ENCODE measurements at regions not wholly inside any gene's neighbourhood (a gene's known extent, or its start where the extent isn't known, plus 50 kb on each side); places are given as distances from the start of the nearest gene placed in this dataset.
"Not testable (repeated sequence)": the region's sequence is repeated elsewhere in the genome, so short reads cannot be mapped to it uniquely, and the experiment has no call there.

DNA sequence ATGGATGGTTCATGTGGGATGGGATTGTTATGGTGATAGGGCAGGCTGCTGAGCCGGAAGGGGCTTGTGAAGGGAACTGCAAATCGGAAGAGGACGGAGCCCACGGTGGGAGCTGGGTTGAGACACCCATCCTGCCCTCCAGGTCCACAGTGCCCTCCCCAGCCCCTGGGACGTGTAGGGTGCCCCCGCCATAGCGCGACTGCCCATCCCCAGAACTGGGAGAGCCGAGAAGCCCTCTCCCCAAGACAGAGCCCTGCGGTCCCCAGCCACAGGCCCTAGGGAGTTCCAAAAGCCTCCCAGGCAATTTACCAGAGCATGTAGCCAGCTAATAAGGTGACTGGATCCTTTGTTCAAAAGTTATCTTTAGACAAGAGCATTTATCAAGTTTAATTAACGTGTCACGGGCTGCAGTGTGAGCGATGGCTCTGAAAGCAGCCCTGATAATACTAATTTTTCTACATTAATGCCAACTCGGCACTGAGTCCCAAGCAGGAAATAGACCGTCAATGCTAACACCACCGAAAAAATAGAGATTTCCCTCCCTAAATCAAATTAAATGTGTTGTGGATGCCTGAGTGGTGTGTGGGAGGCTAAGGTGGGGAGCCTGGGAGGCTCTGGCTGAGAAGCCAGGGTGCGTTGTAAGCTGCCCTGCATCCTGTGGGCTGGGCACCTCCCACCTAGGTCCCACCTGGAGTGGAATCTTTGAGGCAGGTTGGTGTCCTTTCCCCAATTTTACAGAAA, 76.8 kb upstream of the RTL6 start:
- no peak for DNase-seq

DNA sequence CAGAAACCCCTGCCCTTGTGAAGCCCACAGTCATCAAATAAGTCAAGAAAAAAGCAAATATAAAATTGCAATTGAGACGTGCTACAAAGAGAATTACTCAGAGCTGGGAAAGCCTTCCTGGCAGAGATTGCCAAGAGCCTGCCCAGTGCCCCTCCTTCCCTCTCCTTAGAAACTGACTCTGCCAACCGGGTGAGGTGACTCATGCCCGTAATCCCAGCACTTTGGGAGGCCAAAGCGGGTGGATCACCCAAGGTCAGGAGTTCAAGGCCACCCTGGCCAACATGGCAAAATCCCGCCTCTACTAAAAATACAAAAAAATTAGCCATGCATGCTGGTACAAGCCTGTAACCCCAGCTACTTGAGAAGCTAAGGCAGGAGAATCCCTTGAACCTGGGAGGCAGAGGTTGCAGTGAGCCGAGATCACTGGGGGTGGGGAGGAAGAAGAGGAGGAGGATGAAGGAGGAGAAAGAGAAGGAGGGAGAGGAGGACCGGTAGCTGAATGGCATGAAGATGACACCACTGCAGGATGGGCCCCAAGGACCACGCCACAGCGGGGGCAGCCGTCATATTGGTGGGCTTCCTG, 76.1 kb upstream of the RTL6 start:
- no peak for DNase-seq

DNA sequence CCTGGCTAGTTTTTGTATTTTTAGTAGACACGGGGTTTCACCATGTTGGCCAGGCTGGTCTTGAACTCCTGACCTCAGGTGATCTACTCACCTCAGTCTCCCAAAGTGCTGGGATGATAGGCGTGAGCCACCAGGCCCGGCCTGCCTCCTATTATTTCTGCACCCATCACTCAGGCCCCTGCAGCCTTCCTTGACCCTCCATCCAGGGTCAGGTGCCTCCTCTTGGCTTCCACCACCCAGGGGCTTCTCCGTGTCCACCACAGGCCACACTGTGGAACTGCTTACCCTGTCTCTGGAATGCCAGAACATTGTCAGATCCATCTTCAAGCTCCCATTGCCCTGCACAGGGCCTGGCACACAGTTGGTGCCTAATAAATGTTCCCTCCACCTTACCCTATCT, 75.4 kb upstream of the RTL6 start:
- DNase-seq: no peak

DNA sequence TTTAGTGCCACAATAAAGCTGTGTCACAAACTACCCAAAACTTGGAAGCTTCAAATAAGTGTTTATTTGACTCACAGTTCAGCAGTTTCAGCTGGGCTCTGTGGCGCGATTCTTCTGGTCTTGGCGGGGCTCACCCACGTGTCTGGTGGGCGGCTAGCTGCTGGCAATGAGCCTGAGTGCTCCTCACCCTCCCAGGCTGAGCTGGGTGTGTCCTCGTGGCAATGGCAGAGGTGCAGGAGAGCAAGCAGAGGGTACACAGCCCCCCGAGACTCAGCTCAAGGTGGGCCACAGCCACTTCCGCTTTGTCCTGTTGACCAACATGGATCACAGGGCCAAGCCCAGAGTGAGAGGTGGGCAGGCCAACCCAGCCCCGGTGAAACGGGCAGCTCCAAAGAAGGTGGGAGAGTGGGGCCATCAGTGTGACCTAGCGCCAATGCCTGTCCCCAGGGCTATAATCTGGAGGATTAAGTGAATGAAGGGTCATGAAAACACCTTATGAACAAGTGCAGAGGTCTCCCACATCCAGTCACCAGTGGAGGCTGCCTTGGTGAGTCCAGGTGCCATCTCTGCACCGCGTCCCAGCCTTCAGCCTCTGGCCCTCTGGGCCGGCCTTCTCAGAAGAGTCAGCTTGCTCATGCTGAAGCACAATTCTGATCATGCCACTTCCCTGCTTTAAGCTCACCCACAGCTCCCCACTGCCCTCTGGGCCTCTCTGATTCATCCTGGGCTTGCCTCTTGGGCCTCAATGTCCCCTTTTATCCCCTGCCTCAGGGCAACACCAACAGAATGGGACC, 74.6 kb upstream of the RTL6 start:
- DNase-seq: no peak

DNA sequence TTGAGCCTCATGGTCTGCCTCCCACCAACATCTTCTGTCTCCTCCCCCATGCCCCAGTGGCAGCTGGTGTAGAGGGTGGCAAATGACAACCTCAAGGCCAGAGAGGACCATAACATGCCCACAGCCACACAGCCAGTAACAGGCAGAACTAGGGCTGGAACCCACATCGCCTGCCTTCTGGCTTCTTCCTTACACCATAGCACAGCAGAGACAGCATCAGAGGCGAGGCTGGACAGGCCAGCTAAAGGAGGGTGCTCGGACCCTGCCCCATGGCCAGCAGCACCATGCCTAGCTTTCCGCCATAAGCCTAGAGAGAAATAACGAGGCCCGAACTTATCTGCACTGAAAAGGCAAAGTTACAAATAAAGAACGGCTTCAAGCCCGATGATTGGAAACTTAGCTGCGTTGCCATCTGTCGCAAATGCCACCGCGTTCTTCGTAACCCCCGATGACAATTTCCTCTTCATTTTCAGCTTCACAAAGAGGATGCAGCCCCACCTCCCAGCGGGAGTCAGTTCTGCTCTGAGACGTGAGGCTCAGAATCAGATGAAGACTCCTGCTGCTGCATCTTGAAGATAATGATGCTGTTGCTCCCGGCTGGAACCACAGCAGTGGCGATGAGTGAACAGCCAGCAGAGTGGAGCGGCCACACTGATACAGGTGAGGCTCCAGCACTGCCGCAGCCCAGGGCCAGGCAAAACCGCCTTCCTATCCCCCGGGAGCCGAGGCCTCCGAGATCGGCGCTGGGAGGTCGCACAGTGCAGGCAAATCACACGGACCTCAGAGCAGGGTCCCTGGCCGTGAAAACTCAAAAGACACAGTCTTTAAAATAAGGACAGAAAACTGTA, 73.8 kb upstream of the RTL6 start:
- no peak for DNase-seq

DNA sequence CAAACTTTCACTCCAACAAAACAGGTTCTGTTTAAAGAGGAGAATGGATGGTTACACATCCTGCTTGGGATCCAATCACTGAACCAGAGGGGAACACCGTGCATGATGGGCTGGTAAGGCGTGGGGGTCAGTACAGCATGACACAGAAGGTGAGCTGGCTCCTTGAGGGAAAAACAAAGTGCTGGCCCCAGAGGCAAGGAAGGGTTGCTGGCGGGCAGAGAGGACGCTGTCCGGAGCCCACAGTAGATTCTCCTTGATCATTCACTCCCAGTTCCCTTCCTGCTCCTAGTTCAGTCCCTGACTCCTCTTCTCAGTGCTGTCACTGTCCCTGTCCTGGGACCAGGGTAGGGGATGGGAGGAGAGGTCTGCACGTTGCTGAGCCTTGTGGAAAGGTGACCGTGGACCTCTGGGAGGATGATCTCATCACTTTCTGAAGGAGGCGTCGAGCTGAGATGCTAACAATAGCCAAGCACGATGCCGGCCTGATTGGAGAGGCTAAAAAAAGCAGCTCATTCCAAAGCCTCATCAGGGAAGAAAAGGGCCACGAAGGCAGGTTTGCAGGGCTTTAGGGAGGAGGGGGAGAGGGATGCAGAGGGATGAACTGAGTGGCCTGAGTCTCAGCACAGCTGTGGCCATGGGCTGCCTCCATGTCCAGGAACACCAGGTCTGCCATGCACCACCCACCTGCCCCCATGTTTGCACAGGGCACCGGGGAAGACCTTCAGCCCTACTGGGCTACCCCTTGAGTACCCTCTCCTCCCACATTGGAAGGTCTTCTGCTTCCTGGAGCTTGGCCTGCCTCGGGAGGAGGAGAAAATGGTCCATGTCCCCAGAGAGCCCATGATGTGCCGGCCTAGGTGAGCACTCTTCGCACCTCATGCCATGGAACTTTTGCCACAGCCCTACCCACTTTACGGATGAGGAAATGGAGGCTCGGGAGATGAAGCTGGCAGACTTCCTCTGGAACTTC, 72.7 kb upstream of the RTL6 start:
- DNase-seq: no peak

DNA sequence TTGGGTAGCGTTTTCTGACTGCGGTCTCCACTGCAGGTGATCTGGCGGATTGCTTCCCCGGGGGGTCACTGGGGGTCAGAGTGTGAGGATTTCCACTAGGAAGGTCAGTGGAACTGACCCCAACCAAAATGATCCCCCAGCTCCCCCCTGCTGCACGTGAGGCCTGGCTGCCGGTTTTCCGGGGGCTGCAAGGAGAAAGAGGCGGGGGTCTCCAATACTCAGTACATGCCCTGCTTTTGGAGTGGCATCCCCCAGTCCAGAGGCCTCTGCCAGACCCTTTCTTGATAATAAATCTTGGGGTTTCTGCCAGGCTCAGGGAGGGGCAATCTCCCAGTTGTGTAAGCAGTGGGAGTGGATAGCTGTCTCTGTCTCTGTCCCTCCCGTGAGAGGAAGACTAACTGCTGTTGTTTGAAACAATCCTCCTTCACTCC, 71.5 kb upstream of the RTL6 start:
- DNase-seq: no peak

DNA sequence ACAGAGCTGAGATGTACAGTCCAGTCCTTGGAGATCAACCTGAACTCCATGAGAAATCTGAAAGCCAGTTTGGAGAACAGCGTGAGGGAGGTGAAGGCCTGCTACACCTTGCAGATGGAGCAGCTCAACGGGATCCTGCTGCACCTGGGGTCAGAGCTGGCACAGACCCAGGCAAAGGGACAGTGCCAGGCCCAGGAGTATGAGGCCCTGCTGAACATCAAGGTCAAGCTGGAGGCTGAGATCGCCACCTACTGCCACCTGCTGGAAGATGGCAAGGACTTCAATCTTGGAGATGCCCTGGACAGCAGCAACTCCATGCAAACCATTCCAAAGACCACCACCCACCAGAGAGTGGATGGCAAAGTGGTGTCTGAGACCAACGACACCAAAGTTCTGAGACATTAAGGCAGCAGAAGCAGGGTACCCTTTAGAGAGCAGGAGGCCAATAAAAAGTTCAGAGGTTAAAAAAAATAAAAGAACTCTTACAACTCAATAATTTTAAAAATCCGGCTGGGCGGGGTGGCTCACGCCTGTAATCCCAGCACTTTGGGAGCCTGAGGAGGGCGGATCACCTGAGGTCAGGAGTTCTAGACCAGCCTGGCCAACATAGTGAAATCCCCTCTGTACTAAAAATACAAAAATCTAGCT, 69.9 kb upstream of the RTL6 start:
- peak; percentile 24 for DNase-seq

DNA sequence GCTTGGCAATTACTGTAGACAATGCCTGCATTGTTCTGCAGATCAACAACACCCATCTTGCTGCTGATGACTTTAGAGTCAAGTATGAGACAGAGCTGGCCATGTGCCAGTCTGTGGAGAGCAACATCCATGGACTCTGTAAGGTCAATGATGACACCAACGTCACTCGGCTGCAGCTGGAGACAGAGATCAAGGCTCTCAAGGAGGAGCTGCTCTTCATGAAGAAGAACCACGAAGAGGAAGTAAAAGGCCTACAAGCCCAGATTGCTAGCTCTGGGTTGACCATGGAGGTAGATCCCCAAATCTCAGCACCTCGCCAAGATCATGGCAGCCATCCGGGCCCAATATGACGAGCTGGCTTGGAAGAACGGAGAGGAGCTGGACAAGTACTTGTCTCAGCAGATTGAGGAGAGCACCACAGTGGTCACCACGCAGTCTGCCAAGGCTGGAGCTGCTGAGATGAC, 69.4 kb upstream of the RTL6 start:
- DNase-seq: not testable (repeated sequence)

DNA sequence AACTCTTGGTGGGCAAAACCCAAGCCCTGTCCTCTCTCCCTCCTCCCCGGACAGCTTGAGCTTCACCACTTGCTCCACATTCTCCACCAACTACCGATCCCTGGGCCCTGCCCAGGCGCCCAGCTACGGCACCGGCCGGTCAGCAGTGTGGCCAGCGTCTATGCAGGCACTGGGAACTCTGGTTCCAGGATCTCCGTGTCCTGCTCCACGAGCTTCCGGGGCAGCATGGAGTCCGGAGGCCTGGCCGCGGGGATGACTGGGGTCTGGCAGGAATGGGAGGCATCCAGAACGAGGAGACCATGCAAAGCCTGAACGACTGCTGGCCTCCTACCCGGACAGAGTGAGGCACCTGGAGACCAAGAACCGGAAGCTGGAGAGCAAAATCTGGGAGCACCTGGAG, 68.9 kb upstream of the RTL6 start:
- DNase-seq: no peak

DNA sequence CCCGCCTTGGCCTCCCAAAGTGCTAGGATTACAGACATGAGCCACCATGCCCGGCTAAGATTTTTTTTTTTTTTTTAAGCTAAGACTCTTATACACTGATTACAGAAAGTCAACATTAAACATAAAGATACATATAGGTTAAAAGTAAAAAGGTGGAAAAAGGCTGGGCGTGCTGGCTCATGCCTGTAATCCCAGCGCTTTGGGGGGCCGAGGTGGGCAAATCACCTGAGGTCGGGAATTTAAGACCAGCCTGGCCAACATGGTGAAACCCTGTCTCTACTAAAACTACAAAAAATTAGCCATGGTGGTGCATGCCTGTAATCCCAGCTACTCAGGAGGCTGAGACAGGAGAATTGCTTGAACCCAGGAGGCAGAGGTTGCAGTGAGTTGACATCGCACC, 64.6 kb upstream of the RTL6 start:
- DNase-seq: not testable (repeated sequence)

DNA sequence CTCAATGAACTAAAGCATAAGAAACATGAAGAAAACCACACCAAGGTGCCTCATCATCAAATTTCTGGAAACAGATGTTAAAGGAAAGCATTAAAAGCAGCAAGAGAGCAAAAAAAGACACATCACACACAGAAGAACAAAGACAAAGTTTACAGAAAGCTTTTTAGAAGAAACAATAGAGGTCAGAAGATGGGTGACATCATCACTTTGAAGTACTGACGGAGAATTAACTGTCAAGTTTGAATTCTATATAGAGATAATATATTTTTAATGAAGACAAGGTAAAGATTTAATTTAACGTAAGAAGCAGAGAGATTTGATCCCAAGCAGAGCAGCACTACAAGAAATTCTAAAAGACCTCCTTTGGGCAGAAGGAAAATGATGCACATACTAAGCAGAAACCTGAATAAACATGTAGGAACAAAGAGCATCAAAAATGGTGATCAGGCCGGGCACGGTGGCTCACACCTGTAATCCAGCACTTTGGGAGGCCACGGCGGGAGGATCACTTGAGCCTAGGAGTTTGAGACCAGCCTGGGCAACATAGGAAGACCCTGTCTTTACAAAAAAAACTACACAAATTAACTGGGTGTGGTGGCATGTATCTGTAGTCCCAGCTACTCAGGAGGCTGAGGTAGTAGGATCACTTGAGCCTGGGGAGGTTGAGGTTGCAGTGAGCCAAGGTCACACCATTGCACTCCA, 63.3 kb upstream of the RTL6 start:
- no peak for DNase-seq

DNA sequence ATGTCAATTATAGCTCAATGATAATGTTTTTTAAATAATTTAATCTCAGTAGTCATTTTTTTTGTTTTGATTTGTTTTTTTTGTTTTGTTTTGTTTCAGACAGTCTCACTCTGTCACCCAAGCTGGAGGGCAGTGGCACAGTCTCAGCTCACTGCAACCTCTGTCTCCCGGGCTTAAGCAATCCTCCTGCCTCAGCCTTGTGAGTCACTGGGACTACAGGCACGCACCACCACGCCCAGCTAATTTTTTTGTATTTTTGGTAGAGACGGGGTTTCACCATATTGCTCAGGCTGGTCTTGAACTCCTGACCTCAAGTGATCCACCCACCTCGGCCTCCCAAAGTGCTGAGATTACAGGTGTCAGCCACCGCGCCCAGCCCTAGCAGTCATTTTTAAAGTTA, 60.6 kb upstream of the RTL6 start:
- not testable (repeated sequence) for DNase-seq

DNA sequence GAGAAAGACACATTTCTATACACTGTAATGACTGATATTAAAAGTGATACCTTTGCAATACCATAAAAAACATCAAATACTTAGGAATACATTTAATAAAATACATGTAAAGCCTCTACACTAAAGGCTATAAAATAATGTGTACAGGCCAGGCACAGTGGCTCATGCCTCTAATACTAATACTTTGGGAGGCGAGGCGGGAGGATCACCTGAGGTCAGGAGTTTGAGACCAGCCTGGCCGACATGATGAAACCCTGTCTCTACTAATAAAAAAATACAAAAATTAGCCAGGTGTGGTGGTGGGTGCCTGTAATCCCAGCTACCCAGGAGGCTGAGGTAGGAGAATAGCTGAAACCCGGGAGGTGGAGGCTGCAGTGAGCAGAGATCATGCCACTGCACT, 59.8 kb upstream of the RTL6 start:
- not testable (repeated sequence) for DNase-seq

DNA sequence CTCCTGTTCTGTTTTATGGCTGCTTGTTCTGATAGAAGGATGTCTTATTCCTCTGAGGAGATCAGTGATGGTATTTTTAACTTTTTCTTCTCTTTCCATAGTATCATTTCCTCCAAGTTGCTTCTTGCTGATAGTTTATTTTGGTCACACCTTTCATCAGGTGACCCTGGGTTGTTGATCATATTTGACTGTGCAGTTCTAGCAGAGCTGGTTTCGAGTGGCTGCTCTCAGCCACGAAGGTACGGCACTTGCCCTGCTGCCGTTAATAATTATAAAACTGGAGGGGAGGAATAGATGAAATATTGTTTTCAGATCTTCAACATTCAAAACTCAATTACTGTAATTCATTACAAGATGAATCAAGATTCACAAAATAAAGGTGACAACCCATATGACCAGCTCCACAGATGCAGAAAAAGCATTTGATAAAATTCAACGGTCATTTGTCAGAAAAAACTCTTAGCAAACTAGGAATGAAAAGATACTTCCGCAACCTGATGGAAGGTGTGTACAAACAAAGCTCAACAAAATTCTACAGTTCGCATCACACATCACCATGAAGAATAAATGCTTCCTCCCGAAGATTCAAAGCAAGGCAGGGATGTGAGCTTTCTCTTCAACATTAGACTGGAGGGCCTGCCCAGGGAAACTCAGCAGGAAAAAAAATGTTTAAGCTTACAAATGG, 59.2 kb upstream of the RTL6 start:
- DNase-seq: no peak

DNA sequence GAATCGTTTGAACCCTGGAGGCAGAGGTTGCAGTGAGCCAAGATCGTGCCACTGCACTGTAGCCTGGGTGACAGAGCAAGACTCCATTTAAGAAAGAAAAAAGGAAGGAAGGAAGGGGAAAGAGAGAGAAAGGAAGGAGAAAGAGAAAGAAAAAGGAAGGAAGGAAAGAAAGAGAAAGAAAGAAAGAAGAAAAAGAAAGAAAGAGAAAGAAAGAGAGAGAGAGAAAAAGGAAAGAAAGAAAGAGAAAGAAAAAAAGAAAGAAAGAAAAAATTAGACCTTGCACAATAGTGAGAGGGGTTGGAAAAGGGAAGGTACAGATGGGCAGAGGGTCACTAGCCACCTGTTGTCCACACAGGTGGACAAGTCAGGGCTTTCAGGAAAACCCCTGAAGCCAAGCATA, 57.6 kb upstream of the RTL6 start:
- no peak for DNase-seq

DNA sequence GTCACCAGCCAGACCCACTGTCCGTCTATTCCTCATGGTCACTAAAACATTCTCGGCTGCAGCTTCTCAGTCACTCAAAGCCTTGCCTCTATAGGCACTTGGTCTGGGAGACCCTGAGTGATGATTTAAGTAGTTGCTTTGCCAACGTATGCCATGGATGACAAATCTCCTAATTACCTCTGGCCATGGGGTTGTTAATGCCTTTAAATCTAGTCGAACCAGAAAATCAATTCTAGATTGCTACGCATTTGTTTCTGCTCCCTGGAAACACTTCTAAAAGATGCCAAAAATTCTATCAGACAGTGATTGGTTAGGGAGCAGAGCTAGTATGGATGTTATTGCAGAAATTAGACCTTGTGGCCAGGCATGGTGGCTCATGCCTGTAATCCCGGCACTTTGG, 57.0 kb upstream of the RTL6 start:
- no peak for DNase-seq

DNA sequence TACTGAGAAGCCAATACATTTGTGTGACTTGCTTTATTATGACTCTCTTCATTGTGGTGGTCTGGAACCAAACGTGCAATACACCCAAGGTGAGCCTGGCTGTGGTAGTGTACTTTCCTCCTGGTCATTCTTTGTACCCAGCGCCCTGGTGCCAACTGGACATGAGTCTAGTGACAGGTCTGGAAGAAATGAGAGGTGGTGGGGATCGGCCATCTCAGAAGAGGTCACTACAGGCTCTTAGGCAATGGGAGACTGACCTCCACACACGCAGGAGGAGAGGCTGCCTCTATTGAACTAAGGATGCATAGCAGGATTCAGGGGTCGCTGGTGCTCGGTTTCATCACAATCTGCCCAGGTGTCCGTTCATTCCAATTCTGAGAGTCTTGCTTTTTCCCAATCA, 56.4 kb upstream of the RTL6 start:
- no peak for DNase-seq

DNA sequence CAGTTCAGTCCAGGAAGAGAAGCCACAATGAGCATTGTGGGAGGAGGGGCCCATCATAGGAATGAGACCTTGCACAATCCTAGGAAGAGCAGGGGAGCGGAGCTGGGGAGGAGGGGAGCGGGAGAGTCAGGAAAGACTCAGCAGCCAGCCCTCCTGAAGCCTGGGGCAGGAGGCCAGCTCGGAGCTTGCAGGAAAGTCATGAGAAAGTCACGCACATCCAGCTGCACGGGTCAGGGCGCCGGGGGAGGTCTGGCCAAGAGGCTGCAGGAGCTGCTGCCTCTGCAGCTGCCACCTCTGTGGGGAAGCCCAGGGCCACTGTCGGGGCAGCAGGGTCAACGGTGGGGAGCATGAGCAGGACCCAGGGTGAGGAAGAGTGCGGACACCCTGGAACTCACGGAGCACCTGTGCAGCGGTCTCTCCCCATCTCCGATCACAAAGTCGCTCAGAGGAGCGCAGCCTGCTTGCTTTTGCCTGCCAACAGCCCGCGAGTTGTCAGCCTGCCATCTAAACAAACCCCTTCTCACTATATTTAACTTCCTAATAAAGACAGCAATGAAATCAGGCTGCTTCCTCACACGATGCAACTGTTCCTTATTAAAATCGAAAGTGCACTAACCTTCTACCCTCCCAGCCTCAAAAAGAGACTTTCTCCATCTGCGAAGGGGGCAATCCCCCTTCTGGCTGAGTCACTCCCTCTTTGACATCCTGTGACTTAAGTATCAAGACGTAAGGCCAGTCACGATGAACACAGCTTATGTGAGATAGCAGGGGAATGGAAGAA, 52.9 kb upstream of the RTL6 start:
- DNase-seq: peak; percentile 22
